ENCODE measurements at regions not wholly inside any gene's neighbourhood (a gene's known extent, or its start where the extent isn't known, plus 50 kb on each side); places are given as distances from the start of the nearest gene placed in this dataset.

- DNase-seq, result no peak
- intact Hi-C loops (cut with micrococcal nuclease; ENCODE audit: unreplicated experiment), result no loop called here
- Histone ChIP-seq H3K36me3 (ENCODE audit: control insufficient read depth, insufficient read depth, low read length) (no peaks in the 10 kb centered on the region), H3K9me3 (no peaks in the 10 kb centered on the region; the same call in 1 of the 2 replicates), H3K4me1 (no peaks in the 10 kb centered on the region), H3K4me3 (ENCODE audit: low read depth, low read length) (no peak overlapping the region), H3K27me3 (replicated peaks; ENCODE audit: control insufficient read depth, insufficient read depth, low read length) (no peaks in the 10 kb centered on the region)
- no TSS peak for BruUV-seq (replicated peaks)
- Mint-ChIP-seq H3K36me3 (ENCODE audit: insufficient read depth, unreplicated experiment) (no peaks in the 10 kb centered on the region), H3K4me3 (ENCODE audit: unreplicated experiment) (no peak overlapping the region), H3K4me1 (ENCODE audit: low read depth, unreplicated experiment) (no peaks in the 10 kb centered on the region), H3K27me3 (ENCODE audit: insufficient read depth, unreplicated experiment) (peaks cover 3% of the 10 kb centered on the region), H3K27ac (ENCODE audit: unreplicated experiment) (no peak overlapping the region), H3K9me3 (ENCODE audit: unreplicated experiment) (no peaks in the 10 kb centered on the region)
- ChIA-PET POLR2A (no interaction called here), CTCF (no interaction called here)
- TF ChIP-seq CTCF (IDR thresholded peaks at IDR 0.05; ENCODE audit: insufficient read depth in 1 of 2, low read depth in 1 of 2, low read length in 1 of 2, severe bottlenecking in 1 of 2, unreplicated experiment in 1 of 2), result no peak
Measured at GRCh38 chr16:79843631-79844043, 243.1 kb upstream of the MAF start.

- H3K27ac Mint-ChIP-seq (ENCODE audit: unreplicated experiment), result no peak overlapping the region
- H3K27me3 ChIP-seq (replicated peaks; ENCODE audit: control insufficient read depth, insufficient read depth, low read length), result no peaks in the 10 kb centered on the region
- peaks cover 3% of the 10 kb centered on the region for H3K27me3 Mint-ChIP-seq (ENCODE audit: insufficient read depth, unreplicated experiment)
- CTCF ChIA-PET, result no interaction called here
- H3K4me1 Mint-ChIP-seq (ENCODE audit: low read depth, unreplicated experiment), result no peaks in the 10 kb centered on the region
- no peak overlapping the region for H3K4me3 Mint-ChIP-seq (ENCODE audit: unreplicated experiment)
- intact Hi-C loops (cut with micrococcal nuclease; ENCODE audit: unreplicated experiment), result no loop called here
- H3K36me3 Mint-ChIP-seq (ENCODE audit: insufficient read depth, unreplicated experiment), result no peaks in the 10 kb centered on the region
- POLR2A ChIA-PET, result no interaction called here
- no peak for TF ChIP-seq CTCF (IDR thresholded peaks at IDR 0.05; ENCODE audit: insufficient read depth in 1 of 2, low read depth in 1 of 2, low read length in 1 of 2, severe bottlenecking in 1 of 2, unreplicated experiment in 1 of 2)
- no peaks in the 10 kb centered on the region; the same call in 1 of the 2 replicates for H3K9me3 ChIP-seq
- DNase-seq, result no peak
- H3K36me3 ChIP-seq (ENCODE audit: control insufficient read depth, insufficient read depth, low read length), result no peaks in the 10 kb centered on the region
- H3K4me1 ChIP-seq, result no peaks in the 10 kb centered on the region
- H3K9me3 Mint-ChIP-seq (ENCODE audit: unreplicated experiment), result no peaks in the 10 kb centered on the region
- no TSS peak for BruUV-seq (replicated peaks)
- no peak overlapping the region for H3K4me3 ChIP-seq (ENCODE audit: low read depth, low read length)
Measured at GRCh38 chr16:79843145-79843544, 242.6 kb upstream of the MAF start.

GRCh38 chr16:79842197-79842596, 241.7 kb upstream of the MAF start:
- POLR2A ChIA-PET, result no interaction called here
- no peaks in the 10 kb centered on the region for H3K27me3 ChIP-seq (replicated peaks; ENCODE audit: control insufficient read depth, insufficient read depth, low read length)
- Mint-ChIP-seq H3K27me3 (ENCODE audit: insufficient read depth, unreplicated experiment) (peaks cover 3% of the 10 kb centered on the region), H3K4me1 (ENCODE audit: low read depth, unreplicated experiment) (no peaks in the 10 kb centered on the region), H3K27ac (ENCODE audit: unreplicated experiment) (no peak overlapping the region), H3K9me3 (ENCODE audit: unreplicated experiment) (no peaks in the 10 kb centered on the region), H3K4me3 (ENCODE audit: unreplicated experiment) (no peak overlapping the region), H3K36me3 (ENCODE audit: insufficient read depth, unreplicated experiment) (no peaks in the 10 kb centered on the region)
- BruUV-seq (replicated peaks), result no TSS peak
- no peak overlapping the region for H3K4me3 ChIP-seq (ENCODE audit: low read depth, low read length)
- intact Hi-C loops (cut with micrococcal nuclease; ENCODE audit: unreplicated experiment), result no loop called here
- no peaks in the 10 kb centered on the region; the same call in 1 of the 2 replicates for H3K9me3 ChIP-seq
- no peaks in the 10 kb centered on the region for H3K36me3 ChIP-seq (ENCODE audit: control insufficient read depth, insufficient read depth, low read length)
- DNase-seq, result no peak
- no peaks in the 10 kb centered on the region for H3K4me1 ChIP-seq
- CTCF ChIA-PET, result no interaction called here
- no peak for TF ChIP-seq CTCF (IDR thresholded peaks at IDR 0.05; ENCODE audit: insufficient read depth in 1 of 2, low read depth in 1 of 2, low read length in 1 of 2, severe bottlenecking in 1 of 2, unreplicated experiment in 1 of 2)

All from Caco-2 (cell line).